ENCODE measurements at regions not wholly inside any gene's neighbourhood (a gene's known extent, or its start where the extent isn't known, plus 50 kb on each side); places are given as distances from the start of the nearest gene placed in this dataset.

DNA sequence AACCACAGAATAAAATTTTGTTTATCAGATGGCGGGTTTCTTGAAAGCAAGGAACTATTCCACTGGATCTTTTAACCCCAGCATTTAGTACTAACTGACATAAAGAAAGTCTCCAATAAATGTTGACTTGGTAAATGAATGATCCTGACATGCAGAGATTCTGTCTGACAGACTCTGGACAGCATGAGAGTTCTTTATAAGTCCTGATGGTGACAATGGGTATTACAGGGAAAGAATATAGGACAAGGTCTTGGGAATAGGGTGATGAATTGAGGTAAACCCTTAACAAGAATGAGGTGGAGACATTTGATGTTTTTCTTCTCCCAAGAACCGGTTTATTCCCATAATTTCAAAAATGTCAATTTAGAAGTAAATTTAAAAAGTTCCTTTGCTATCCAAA, 453.9 kb downstream of the TUSC1 start:
- Histone ChIP-seq H3K27me3 (ENCODE audit: control insufficient read depth in 3 of 3, insufficient read depth in 3 of 3, low read length in 2 of 3) (no peaks in the 10 kb centered on the region), H3K9me3 (ENCODE audit: control insufficient read depth in 4 of 4, insufficient read depth in 3 of 4, low read length in 3 of 4) (peaks cover 0 to 4% (median 0%) of the 10 kb centered on the region in 4 donors), H3K27ac (ENCODE audit: low read depth in 1 of 2, low read length in 1 of 2) (no peak overlapping the region), H3K9ac (ENCODE audit: insufficient read depth in 1 of 2, low read length in 2 of 2) (no peak overlapping the region), H3K4me1 (ENCODE audit: control insufficient read depth in 5 of 5, insufficient read depth in 5 of 5, low read length in 5 of 5) (no peaks in the 10 kb centered on the region), H3K4me3 (no peak overlapping the region), H3K36me3 (ENCODE audit: control insufficient read depth in 4 of 4, insufficient read depth in 4 of 4, low read length in 4 of 4) (no peaks in the 10 kb centered on the region)
- 83 to 84% methylated on average over 2 of the region's 2 CpGs for WGBS, 2 donors
- DNase-seq (no peak), ATAC-seq (ENCODE audit: insufficient read depth, low FRiP score) (no peak)
- no peak for TF ChIP-seq CTCF (IDR thresholded peaks at IDR 0.05; ENCODE audit: control extremely low read depth, extremely low read depth)

- no peak overlapping the region for H3K4me3 ChIP-seq
- no peak for ATAC-seq (ENCODE audit: insufficient read depth, low FRiP score)
- peaks cover 0 to 5% (median 0%) of the 10 kb centered on the region in 5 donors for H3K4me1 ChIP-seq (ENCODE audit: control insufficient read depth in 5 of 5, insufficient read depth in 5 of 5, low read length in 5 of 5)
- H3K36me3 ChIP-seq (ENCODE audit: control insufficient read depth in 4 of 4, insufficient read depth in 4 of 4, low read length in 4 of 4) = no peaks in the 10 kb centered on the region
- WGBS, 2 donors = 56 to 63% methylated on average over 5 of the region's 5 CpGs
- no peak for TF ChIP-seq CTCF (IDR thresholded peaks at IDR 0.05; ENCODE audit: control extremely low read depth, extremely low read depth)
- no peak for DNase-seq
- no peaks in the 10 kb centered on the region for H3K9me3 ChIP-seq (ENCODE audit: control insufficient read depth in 4 of 4, insufficient read depth in 3 of 4, low read length in 3 of 4)
- H3K27ac ChIP-seq (ENCODE audit: low read depth in 1 of 2, low read length in 1 of 2) = no peak overlapping the region
- H3K27me3 ChIP-seq (ENCODE audit: control insufficient read depth in 3 of 3, insufficient read depth in 3 of 3, low read length in 2 of 3) = no peaks in the 10 kb centered on the region
- no peak overlapping the region for H3K9ac ChIP-seq (ENCODE audit: insufficient read depth in 1 of 2, low read length in 2 of 2)
Observed at GRCh38 chr9:25212361-25212760, 465.9 kb downstream of the TUSC1 start.

DNA sequence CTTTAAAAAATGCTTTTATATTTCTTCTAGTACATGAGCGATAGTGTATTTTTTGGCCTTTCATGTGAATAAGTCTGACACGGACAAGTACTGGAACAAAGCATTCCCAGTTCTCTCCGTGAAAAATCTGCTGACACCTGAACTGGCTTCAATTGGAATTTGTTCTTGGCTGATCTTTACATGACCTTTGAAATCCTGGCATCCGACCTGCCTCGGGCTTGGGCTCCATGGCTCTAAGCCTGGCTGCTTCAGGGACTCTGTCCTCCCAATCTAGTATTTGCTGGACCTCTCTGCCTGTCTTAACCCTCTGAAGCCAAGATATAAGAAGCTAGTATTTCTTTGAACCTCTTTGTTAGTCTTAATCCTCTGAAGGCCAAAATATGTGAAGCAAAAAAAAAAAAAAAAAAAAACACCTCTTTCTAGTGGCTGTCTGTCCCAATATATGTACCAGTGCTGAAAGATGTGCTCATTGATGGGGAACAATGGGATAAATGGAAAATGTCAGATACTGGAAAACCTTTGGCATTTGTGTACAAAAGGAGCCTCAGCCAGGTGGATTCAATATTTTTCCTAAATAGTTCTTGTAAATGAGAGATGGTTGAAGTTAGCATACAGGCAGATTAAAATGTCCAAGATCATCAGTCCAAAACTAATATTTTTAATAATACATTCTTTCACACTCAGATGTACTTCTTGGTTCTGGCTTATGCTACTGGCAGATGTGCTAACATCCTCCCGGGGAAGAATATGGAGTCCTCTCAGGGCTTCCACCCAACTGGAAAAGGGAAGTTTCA, 470.6 kb downstream of the TUSC1 start:
- WGBS, 2 donors = 59 to 74% methylated on average over 6 of the region's 6 CpGs
- ATAC-seq (ENCODE audit: insufficient read depth, low FRiP score) = no peak
- no peaks in the 10 kb centered on the region for H3K4me1 ChIP-seq (ENCODE audit: control insufficient read depth in 5 of 5, insufficient read depth in 5 of 5, low read length in 5 of 5)
- no peaks in the 10 kb centered on the region for H3K27me3 ChIP-seq (ENCODE audit: control insufficient read depth in 3 of 3, insufficient read depth in 3 of 3, low read length in 2 of 3)
- H3K9me3 ChIP-seq (ENCODE audit: control insufficient read depth in 4 of 4, insufficient read depth in 3 of 4, low read length in 3 of 4) = no peaks in the 10 kb centered on the region
- no peak for TF ChIP-seq CTCF (IDR thresholded peaks at IDR 0.05; ENCODE audit: control extremely low read depth, extremely low read depth)
- no peaks in the 10 kb centered on the region for H3K36me3 ChIP-seq (ENCODE audit: control insufficient read depth in 4 of 4, insufficient read depth in 4 of 4, low read length in 4 of 4)
- no peak overlapping the region for H3K27ac ChIP-seq (ENCODE audit: low read depth in 1 of 2, low read length in 1 of 2)
- no peak overlapping the region for H3K9ac ChIP-seq (ENCODE audit: insufficient read depth in 1 of 2, low read length in 2 of 2)
- DNase-seq = no peak
- no peak overlapping the region for H3K4me3 ChIP-seq

DNA sequence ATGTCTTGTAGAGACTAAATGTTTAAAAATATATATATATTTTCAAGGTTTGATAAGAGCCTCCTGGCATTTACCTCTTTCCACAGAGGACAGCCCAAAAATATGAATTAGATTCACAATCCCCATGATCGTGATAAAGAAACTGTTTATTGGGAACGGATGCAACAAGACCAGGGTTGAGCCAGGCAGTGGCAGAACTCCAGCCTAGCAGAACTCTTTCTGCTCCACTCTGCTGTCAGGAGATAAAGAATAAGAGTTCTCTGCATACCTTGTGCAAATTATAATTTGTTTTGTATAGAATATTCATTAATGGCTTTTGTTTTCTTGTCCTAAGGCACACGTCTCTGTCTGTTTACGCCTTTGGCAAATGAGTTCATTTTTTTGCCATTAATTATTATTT, 472.2 kb downstream of the TUSC1 start:
- Histone ChIP-seq H3K4me1 (ENCODE audit: control insufficient read depth in 5 of 5, insufficient read depth in 5 of 5, low read length in 5 of 5) (no peaks in the 10 kb centered on the region), H3K36me3 (ENCODE audit: control insufficient read depth in 4 of 4, insufficient read depth in 4 of 4, low read length in 4 of 4) (no peaks in the 10 kb centered on the region), H3K4me3 (no peak overlapping the region), H3K9ac (ENCODE audit: insufficient read depth in 1 of 2, low read length in 2 of 2) (no peak overlapping the region), H3K9me3 (ENCODE audit: control insufficient read depth in 4 of 4, insufficient read depth in 3 of 4, low read length in 3 of 4) (no peaks in the 10 kb centered on the region), H3K27me3 (ENCODE audit: control insufficient read depth in 3 of 3, insufficient read depth in 3 of 3, low read length in 2 of 3) (no peaks in the 10 kb centered on the region), H3K27ac (ENCODE audit: low read depth in 1 of 2, low read length in 1 of 2) (no peak overlapping the region)
- 75 to 78% methylated on average over 4 of the region's 4 CpGs for WGBS, 2 donors
- no peak for TF ChIP-seq CTCF (IDR thresholded peaks at IDR 0.05; ENCODE audit: control extremely low read depth, extremely low read depth)
- DNase-seq (no peak), ATAC-seq (ENCODE audit: insufficient read depth, low FRiP score) (no peak)

All from lung (tissue), 11 donors.